ENCODE measurements at regions not wholly inside any gene's neighbourhood (a gene's known extent, or its start where the extent isn't known, plus 50 kb on each side); places are given as distances from the start of the nearest gene placed in this dataset.

GRCh38 chrX:20545538-20545937 is 278.8 kb upstream of the RPS6KA3 start:
- no peak for DNase-seq (ENCODE audit: extremely low read depth in 1 of 11, low read depth in 9 of 11, low spot score in 4 of 11)

- no peak for DNase-seq (ENCODE audit: extremely low read depth in 1 of 11, low read depth in 9 of 11, low spot score in 4 of 11)
Measured at GRCh38 chrX:20542072-20542471, 275.4 kb upstream of the RPS6KA3 start.

DNA sequence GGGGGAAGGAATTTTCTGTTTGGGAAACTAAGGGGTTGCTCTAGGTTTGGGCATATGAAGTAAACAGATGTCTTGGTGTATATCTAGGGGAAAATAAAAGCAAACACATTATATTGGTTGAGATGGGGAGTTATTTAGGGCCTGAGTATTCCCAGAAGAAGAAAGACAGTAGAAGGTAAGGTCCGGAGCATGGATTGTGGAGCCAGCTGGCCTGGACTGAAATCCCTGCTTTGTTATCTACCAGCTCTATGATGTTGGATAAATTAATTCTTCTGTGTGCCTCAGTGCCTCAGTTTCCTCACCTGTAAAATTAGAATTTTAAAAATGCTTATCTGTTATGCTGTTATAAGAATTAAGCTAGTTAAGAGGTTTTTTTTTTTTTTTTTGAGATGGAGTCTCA is 272.3 kb upstream of the RPS6KA3 start:
- no peak for DNase-seq (ENCODE audit: extremely low read depth in 1 of 11, low read depth in 9 of 11, low spot score in 4 of 11)

DNA sequence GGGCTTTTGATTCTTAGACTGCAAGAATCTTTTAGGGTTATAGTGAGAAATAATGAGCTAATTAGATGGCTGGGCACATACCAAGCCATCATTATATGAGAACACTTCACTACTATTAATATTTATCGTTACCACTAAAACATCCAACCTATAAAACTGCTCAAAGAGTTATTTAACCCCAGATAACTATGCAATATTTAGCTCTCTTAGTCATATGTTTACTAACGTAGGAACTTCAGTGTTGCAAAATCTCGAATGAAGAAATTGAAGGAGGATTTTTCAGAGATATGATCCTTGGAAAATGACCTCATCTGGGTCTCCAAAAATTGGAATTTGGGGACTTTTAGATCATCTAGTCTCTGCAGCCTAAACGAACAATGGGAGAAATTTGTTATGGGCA is 265.0 kb upstream of the RPS6KA3 start:
- no peak for DNase-seq (ENCODE audit: extremely low read depth in 1 of 11, low read depth in 9 of 11, low spot score in 4 of 11)

- peak in 7 of 11 donors; percentile 26 to 56 (median 38) for DNase-seq (ENCODE audit: extremely low read depth in 1 of 11, low read depth in 9 of 11, low spot score in 4 of 11)
Measured at GRCh38 chrX:20530406-20530921, 263.8 kb upstream of the RPS6KA3 start.

- DNase-seq (ENCODE audit: extremely low read depth in 1 of 11, low read depth in 9 of 11, low spot score in 4 of 11), result no peak
Measured at GRCh38 chrX:20529711-20530110, 263.0 kb upstream of the RPS6KA3 start.

- no peak for DNase-seq (ENCODE audit: extremely low read depth in 1 of 11, low read depth in 9 of 11, low spot score in 4 of 11)
Measured at GRCh38 chrX:20529301-20529700, 262.6 kb upstream of the RPS6KA3 start.

DNA sequence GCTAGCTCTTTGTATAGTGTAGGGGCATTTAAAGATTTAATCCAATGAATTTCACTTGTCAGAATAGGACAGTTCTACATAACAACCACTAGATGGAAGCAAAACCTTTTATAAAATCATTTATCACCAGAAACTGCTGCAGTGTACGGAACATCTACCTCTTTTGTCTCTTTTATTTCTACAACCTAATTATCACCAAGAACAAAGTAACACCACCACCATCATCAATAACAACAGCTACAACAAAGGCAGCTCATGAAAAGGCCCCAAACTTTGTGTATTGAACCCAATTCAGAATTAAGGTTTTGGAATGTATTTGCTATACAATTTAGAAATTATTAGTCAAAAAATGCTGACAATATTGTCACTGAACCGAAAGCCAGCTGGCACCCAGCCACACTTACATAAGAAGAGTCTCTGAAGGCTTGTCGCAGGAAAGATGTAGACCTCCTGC is 260.9 kb upstream of the RPS6KA3 start:
- no peak for DNase-seq (ENCODE audit: extremely low read depth in 1 of 11, low read depth in 9 of 11, low spot score in 4 of 11)

GRCh38 chrX:20527041-20527440 is 260.3 kb upstream of the RPS6KA3 start:
- DNase-seq (ENCODE audit: extremely low read depth in 1 of 11, low read depth in 9 of 11, low spot score in 4 of 11), result no peak

- no peak for DNase-seq (ENCODE audit: extremely low read depth in 1 of 11, low read depth in 9 of 11, low spot score in 4 of 11)
Measured at GRCh38 chrX:20523626-20524312, 257.1 kb upstream of the RPS6KA3 start.

DNA sequence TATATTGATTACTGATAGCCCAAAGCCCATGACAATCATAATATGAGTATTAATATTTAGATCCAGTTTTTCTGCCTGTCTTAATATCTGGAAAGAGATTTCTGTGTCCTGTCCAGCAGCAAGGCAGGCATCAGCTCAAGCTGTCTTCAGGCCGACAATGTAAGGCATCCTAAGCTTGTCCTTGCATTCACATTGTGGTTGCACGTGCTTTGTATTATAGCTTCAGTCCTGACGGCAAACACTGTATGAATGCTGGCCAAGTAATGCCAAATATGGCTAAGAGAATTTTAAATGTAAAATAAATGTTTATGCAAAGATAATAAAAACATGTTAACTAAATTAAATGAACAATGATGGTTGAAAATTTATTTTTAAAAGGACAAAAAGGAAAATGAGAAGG is 255.7 kb upstream of the RPS6KA3 start:
- DNase-seq (ENCODE audit: extremely low read depth in 1 of 11, low read depth in 9 of 11, low spot score in 4 of 11), result no peak

GRCh38 chrX:20521222-20521621 is 254.5 kb upstream of the RPS6KA3 start:
- no peak for DNase-seq (ENCODE audit: extremely low read depth in 1 of 11, low read depth in 9 of 11, low spot score in 4 of 11)

DNA sequence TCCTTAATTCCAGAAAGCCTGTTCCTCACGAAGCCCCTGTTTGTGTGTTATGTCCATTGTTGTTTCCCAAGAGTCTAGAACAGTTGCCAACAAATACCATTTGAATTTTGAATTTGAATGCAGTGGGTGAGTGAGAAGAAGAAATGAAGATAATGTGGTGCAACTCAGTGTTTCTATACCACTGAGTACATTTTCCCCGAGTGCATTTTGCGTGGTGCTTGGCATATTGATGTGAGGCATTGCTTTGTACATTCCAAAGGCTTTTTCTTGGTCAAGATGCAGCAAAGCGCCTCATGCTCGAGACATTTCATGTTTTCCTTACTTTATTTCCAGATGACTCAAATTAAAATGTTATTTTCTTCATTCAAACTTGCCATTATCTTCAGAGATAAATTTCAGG is 253.1 kb upstream of the RPS6KA3 start:
- no peak for DNase-seq (ENCODE audit: extremely low read depth in 1 of 11, low read depth in 9 of 11, low spot score in 4 of 11)

GRCh38 chrX:20519146-20519545 is 252.4 kb upstream of the RPS6KA3 start:
- no peak for DNase-seq (ENCODE audit: extremely low read depth in 1 of 11, low read depth in 9 of 11, low spot score in 4 of 11)

DNA sequence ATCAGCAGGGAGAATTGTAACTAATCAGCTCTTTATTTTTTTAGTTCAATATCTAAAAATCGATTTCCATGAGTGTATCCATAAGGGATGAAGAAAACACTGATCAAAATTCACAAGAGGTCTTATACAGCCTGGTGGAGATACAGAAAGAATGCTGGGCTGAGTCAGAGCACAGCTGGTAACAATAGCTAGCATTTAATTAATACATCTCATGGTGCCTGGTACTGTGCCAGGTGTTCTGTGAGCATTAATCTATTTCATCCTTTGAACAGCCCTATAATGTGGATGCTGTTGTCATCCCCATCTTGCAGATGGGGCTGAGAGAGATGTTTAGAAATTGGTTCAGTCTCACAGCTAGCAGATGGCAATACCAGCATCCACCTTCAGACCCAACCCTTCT is 250.9 kb upstream of the RPS6KA3 start:
- DNase-seq (ENCODE audit: extremely low read depth in 1 of 11, low read depth in 9 of 11, low spot score in 4 of 11), result no peak

DNA sequence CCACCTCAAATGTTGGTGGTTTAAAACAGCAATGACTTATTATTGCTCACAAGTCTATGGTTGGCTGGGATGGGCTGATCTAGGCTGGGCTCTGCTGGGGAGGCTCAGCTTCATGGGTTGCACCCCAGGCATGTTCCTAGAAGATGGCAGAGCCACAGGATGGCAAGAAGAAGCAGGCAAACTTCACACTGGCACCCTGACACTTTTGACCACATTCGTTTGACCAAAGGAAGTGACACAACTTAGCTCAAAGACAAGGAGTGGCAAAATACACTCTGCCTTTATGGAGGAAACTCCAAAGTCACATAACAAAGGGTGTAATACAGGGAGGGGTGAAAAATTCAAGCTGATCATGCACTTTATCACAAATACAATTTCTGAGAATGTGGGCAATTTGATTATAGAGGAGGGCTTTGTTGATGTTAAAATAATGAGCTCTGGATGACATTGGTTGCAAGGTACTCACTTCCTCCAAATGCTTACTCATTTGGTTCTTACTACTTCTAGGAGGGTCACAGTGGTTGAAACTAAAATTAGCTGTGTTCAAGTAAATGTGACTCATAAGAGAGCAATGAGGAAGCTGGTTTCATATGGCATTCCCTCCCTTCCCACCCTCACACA is 249.2 kb upstream of the RPS6KA3 start:
- DNase-seq (ENCODE audit: extremely low read depth in 1 of 11, low read depth in 9 of 11, low spot score in 4 of 11), result no peak

DNA sequence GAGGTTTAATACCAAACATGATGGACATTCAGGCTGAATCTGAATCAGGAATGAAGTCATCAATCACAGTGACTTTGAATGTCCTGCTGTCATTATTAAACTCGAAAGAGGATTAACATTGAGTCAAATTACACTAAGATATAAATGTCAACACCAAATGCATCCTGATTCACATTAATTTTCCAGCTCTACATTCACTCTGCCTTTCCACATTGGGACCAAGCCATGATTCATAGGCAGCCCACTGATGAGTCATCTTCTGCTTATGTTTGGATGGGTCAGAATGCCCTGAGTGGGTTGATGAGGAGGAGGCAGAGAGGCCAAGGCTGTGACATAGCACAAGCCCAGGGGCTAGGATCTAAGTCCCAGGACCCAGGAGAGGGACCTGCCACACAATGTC is 247.6 kb upstream of the RPS6KA3 start:
- DNase-seq (ENCODE audit: extremely low read depth in 1 of 11, low read depth in 9 of 11, low spot score in 4 of 11), result no peak

DNA sequence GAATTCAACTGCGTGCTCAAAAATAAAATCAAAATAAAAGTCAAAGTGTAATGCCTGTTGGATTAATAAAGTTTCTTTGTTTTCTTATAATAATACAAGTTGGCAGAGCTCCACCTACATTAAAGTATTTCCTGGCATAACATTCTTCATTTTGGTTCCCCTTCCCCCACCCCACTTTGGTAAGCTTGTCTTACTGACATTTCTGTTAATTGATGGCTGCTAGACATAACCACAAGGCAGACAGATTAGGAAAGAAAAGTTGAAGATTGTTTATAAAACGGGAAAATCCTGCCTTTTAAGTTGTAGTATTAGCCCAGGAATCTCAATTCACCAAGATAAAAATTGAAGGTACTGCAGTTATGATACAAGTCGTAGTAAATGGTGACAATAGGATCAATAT is 246.5 kb upstream of the RPS6KA3 start:
- DNase-seq (ENCODE audit: extremely low read depth in 1 of 11, low read depth in 9 of 11, low spot score in 4 of 11), result no peak

- no peak for DNase-seq (ENCODE audit: extremely low read depth in 1 of 11, low read depth in 9 of 11, low spot score in 4 of 11)
Measured at GRCh38 chrX:20511792-20512191, 245.1 kb upstream of the RPS6KA3 start.

DNA sequence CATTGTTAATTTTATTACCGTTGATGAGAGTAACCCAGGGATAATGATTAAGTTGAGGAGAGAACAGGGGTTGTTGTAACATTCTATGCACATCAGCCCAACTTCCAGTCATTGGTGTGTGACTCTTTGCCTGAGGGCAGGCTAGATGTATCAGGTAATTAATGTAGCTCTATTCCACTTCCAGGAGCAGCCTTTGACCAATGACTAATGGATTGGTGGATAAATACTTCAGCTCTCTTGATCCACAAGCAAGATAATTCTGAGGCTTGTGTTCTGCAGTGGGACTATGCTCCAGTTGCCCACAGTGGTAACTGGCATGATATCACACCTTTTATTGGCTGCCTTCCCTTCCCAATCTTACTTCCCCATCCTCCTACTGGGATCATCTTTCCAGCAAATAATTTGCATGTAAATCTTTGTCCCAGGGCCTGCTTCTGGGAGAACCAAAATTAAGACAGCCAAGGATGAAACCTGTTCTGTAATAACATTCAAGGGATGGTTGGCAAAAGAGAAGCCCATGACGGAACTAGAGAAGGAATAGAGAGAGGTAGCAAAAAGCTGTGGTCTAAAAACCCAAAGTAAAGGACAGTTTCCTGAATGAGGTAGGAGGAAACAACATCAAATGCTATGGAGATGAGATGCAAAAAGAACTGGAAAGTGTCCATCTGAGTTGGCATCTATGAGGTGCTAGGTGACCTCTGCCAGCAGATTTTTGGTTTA is 241.4 kb upstream of the RPS6KA3 start:
- DNase-seq (ENCODE audit: extremely low read depth in 1 of 11, low read depth in 9 of 11, low spot score in 4 of 11), result no peak

Data from renal cortex interstitium (tissue), 11 donors.